ENCODE measurements at regions not wholly inside any gene's neighbourhood (a gene's known extent, or its start where the extent isn't known, plus 50 kb on each side); places are given as distances from the start of the nearest gene placed in this dataset.

- TF ChIP-seq CTCF (IDR thresholded peaks at IDR 0.05) (no peak), POLR2A (IDR thresholded peaks at IDR 0.05) (no peak)
Measured at GRCh38 chr9:124199474-124199873, 58.3 kb upstream of the NEK6 start.

All from upper lobe of left lung (tissue), 4 donors.